NOMO-1 (cell line): ENCODE measurements at regions not wholly inside any gene's neighbourhood (a gene's known extent, or its start where the extent isn't known, plus 50 kb on each side); places are given as distances from the start of the nearest gene placed in this dataset.

Experiments used
- DNase-seq, 2 experiments: peaks; one replicate each; lab custom pipeline; 2025; ENCODE audit not compliant: unreplicated experiment in 2 of 2; lab: John Stamatoyannopoulos, UW

DNA sequence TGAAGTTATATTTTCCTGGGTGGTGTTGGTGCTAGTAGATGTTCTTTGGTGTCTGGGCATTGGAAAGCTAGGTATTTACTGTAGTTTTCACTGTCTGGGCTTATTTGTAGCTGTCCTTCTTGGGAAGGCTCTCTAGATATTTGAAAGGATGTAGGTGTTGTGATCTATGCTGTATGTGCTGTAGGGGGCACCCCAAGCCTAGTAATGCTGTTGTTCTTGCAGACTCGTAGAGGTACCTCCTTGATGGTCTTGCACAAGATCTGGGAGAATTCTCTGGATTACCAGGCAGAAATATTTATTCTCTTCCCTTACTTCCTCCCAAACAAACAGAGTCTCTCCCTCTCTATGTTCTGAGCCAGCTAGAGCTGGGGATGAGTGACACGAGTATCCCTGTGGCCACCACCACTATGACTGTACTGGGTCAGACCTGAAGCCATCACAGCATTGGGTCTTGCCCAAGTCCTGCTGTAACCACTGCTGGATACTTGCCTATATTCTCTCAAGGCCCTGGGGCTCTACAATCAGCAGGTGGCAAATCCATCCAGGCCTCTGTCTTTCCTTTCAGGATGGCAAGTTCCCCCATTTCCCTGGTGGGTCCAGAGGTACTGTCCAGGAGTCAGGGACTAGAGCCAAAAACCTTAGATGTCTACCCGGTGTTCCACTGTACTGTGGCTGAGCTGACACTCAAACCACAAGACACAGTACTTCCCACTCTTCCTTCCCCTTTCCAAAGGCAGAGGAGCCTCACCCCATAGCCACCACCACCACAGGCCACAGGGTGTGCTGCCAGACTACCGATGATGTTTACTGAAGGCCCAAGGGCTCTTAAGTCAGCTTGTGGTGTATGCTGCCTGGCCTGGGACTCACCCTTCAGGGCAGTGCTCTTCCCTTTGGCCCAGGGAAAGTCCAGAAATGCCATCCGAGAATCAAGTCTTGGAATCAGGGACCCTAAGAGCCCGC lies 195.2 kb upstream of the DPPA4 start:
- peak; percentile 3 to 29 for DNase-seq

DNA sequence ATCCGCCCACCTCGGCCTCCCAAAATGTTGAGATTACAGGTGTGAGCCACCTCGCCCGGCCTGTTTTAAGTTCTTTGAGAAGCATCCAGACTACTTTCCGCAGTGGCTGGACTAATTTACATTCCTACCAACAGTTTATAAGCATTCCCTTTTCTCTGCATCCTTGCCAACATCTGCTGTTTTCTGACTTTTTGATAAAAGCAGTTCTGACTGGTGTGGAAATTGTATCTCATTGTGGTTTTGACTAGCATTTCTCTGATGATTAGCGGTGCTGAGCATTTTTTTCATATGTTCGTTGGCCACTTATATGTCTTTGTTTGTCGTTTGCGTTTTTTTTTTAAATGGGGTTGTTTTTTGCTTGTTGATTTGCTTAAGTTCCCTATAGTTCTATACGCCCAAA lies 208.4 kb upstream of the DPPA4 start:
- DNase-seq, result no peak

DNA sequence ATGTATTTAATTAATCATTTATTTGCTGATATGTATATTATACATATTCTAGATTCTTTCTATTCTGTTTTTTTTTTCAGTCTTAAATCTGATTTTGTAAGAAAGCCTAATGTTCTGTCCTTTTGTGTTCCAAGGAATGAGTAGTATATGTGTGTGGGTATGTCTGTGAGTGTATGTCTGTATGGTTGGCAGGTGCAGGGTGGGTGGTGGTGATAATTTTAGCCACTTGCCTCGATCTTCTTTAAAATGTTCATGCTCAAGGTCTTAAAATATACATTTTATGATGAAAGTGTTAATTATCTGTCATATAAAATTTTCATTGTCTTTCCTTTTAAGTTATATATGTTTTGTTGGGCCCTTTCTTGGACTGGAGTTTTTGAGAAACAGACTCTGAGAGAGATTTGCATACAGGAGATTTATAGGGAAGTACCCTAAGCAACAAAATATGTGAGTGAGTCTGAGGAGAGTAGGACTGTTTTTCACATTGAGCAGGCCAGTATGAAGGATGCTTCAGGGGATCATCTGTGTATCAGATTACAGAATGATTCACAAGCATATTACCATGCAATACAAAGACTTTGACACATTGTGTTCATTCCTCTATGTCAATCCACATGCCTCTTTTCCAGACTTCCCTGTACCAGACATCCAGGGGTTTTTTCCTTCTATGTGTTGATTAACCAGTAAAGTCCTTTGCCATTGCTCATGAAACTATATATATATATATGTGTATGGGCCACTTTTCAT lies 211.0 kb upstream of the DPPA4 start:
- DNase-seq, result no peak

DNA sequence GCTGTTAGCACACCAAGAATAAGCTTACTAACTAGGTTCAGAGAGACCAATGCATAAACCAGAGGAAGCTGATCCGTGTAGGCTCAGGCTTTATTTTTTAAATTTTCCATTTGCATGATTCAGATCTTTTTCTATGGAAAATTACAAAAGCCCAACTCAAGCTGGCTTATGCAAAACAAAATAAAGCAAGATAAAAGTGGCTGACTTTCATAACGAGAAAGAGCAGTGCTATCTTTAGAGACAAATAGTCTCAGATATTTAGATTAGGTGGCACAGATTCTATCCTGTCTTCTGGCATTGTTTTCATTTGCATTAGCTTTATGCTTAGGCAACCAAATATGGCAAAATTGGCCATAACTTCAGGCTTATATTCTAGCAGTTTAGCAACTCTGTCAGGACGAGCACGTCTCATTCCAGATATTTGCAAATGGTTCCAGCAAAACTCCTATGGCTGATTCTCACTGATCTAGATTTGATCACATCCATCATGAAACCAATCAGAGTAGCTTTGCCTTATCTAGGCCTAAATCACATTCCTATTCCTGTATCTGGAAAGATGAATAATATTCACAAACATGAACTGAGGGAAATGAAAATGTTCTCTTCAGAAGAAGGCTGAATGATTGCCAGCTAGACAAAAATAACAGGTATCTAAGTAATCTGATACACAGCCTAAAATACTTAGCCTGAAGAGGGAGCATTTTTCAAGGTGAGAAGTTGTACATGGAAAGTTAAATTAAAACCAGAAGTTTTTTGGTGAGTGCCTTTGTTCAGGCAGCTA lies 216.4 kb upstream of the DPPA4 start:
- no peak for DNase-seq

DNA sequence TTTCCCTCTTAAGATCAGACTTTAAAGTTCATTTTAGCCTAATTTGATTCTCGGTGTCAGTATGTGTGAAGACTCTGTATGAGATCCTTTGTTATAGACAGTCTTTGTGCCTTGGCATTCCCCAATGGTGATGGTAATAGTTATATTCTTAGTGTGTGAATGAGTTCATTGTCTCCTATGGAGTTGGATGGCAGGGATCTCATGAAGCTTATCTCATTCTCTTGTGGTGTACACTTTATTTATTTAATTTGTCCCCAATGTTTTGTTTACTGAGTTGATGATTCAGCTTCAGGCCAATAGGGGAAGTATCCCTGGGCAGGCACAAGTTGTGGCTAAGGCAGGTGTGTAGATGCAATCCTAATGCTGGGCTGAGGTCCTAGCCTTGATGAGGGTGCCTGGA lies 222.0 kb upstream of the DPPA4 start:
- DNase-seq, result no peak

DNA sequence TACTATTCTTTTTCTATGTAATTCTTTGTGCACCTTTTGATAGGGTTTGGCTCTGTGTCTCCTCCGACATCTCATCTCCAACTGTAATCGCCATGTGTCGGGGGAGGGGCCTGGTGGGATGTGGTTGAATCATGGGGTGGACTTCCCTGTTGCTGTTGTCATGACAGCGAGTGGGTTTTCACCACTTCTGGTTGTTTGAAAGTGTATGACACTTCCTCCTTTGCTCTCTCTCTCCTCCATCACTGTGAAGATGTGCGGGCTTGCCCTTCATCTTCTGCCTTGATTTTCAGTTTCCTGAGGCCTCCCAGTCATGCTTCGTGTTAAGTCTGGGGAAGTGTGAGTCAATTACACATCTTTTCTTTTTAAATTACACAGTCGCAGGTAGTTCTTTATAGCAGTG lies 225.8 kb upstream of the DPPA4 start:
- no peak for DNase-seq

DNA sequence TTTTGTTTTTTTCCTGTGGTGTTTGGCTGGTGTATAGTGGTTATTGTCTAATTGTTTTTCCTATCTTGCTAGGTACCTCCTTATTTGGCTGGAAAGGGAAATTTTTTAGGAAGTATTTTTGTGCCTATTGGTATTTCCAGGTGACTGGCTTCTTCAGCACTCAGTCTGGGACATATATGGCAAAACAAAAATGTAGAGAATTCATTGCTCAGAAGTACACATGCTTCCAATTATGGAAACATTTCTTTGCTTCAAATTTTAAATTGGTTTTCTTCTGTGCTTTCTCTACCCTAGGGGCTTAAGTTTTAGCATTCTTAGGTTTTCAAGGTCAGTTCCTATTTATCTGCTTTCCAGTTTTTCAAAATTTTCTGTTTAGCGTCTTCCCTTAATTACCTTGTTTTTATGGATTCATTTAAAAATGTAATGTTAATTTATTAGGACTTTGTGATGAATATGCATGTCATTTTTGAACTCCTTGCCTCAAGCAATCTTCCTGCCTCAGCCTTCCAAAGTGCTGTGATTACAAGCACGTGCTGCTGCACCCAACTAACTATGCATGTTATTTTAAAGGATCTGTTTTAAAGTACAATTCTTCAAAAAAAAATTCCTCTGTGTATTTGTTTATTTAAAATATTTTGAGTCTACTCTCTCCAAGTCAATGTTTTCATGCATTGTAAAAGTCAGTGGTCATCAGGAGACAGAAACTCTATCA lies 231.9 kb upstream of the DPPA4 start:
- DNase-seq, result no peak

DNA sequence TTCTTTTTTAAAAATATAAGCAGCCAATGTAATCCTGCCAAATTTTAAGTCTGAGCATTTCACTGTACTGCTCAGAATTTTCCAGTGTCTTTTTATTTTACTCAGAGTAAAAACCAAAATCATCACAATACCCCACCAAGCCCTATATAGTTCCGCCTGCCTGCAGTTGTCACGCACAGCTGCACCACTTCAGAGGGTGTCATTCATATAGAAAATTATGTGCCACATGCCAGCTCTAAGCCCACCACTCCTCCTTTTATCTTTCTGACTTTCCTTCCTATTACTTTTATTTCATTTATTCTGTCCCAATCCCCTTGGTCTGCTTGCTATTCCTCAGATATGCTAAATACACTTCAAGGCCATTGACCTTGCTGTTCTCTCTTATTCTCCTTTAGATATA lies 233.1 kb upstream of the DPPA4 start:
- no peak for DNase-seq

DNA sequence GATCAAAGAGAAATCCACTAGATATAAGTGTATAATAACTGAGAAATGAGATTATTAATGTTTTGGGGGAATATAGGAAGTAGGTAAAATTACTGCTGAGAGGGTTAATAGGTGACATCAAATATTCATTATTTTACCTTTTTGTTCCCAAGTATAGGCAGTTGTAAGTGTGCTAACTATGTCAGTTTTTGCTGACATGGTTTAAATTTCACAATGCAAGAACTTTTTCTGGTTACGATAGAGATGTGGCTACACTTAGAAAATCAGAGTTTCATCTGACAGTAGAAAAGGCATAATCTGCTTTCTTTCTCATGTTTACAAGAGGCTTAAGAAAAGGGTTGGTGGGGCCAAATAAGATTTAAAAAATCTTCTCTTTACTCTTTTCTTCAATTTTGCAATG lies 235.0 kb upstream of the DPPA4 start:
- no peak for DNase-seq

DNA sequence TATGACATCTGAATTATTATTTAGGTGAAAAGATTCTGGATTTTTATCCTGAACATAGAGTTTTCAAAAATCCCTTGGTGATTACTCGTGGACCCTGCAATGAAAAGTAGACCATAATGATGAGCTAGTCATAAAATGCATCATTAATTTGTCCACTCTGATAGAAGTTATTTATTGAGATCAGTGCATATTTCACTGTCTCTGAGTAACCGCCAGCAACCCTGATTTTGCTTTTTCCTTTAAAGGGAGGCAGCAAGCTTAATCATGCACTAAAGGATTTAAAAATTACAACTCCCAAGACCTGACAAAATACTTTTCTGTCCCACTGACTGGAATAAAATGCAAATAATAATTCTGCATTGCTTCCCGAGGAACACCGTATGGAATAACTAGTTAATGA lies 259.6 kb upstream of the DPPA4 start:
- no peak for DNase-seq

DNA sequence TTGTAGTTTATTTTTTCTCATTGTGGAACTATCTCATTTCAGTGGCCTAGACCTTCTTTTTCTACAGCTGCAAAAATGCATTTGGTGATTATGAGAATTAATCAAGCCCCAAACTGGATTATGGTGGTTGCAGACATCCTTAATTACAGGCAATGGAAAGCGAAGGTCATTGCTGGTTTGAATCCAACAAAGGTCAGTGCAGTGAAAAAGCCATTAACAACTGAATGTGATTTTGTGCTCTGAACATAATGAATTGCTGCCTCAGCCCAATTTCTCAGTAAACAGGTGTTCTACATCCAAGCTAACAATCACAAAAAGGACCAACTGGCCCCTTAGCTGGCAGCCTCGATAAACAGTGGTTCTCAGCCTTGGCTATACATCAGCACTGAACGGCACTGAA lies 260.1 kb upstream of the DPPA4 start:
- no peak for DNase-seq

DNA sequence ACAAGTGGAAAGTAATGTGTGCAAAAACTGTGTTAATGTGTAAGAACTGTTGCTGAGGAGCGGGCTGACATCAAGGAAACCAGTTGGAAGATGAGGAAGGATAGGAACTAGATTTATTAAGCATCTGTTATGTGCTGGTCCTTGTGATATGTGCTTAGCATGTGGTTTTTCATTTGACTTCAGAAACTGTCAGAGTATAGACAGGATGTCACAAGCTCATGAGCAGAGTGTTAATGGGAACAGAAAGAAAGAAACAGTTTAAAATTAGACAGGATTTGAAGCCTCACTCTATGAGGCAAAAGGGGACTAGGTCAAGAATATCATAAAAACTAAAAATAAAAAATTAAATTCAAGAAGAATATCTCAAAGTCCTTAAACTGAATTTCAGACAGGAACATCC lies 270.6 kb upstream of the DPPA4 start:
- no peak for DNase-seq

DNA sequence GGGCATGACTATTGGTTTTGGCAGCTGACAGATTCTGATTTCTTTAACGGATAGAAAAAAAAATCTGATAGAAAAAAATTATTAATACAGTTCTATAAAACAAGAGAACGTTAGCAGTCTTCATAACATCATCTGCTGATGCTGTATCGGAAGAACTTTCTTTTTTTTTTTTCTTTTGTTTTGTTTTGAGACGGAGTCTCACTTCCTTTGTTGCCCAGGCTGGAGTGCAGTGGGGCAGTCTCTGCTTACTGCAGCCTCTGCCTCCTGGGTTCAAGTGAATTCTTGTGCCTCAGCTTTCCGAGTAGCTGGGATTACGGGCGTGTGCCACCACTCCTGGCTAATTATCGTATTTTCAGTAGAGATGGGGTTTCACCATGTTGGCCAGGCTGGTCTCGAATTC lies 271.2 kb upstream of the DPPA4 start:
- DNase-seq, result no peak

DNA sequence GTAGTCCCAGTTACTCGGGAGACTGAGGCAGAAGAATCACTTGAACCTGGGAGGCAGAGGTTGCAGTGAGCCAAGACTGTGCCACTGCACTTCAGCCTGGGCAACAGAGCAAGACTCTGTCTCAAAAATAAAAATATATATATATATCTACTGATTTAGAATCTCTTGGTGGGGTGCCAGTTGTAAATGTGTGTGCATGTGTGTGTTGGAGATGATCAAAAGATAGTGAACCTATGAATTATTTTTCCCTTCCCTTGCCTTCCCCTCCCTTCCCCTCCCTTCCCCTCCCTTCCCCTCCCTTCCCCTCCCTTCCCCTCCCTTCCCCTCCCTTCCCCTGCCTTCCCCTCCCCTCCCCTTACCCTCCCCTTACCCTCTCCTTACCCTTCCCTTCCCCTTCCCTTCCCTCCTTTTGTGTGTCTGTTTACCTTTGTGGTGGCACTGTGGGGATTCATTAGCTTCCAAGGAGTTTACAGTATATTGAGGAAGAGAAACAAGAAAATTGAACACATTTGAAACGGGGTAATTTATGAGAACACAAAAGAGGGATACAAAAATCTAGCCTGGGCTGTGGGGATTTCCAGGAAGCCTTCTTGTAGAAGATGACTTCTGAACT lies 281.5 kb upstream of the DPPA4 start:
- no peak for DNase-seq

DNA sequence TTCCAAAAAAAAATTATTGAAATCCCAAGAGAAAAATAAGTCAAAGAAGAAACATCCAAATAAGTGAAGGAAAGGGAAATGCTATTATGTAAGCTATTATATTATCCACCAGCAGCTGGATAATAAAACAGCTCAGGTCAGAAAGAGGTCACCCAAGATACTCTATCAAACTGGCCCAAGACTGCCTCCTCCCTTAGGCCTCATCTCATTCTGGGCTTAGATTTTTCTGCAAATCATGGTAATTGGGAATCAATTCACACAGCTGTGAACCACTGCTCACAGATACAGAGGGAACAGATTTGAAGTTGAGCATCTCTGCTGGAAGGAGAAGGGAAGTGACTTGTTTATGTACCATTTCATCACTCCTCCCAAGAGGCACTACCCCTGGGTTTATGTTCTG lies 294.6 kb upstream of the DPPA4 start:
- DNase-seq, result no peak

DNA sequence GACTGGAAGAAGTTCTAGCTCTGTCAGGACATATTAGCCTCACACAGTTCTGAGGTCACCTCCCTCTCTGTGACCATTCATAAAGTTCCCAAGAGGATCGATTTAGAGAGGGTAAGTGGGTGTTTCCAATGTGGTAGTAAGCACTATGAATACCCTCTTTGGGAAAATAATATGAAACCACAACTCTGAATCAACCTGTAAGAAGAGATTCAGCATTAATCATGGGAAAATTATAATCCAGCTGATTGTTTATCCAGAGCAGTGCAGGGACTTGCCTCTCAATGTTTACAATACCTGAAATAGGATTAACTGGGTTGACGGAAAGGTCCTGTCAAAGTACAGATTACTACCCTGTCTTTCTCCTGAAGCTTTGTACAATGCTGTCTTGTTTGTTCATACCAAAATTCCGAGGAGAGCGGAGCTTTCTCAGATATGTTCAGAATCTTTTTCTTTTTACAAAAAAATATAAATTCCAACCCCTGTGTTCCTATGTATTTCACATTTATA lies 302.9 kb upstream of the DPPA4 start:
- DNase-seq, result no peak

DNA sequence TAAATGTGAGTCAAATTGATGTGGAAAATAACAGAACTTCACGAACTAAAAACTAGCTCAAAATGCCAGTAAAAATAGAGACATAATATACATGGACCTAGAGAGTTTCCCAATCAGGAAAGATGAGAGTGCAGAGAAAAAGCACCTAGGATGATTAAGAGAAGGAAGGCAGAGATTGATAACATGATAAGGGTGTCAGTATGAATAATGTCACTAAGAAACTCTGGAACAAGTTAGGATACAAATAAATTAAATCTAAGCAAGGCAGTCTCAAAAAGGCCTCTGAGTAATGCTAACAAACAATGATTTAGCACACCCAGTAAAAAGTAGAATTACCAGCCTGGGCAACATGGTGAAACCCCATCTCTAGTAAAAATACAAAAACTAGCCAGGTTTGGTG lies 304.7 kb upstream of the DPPA4 start:
- DNase-seq, result no peak

DNA sequence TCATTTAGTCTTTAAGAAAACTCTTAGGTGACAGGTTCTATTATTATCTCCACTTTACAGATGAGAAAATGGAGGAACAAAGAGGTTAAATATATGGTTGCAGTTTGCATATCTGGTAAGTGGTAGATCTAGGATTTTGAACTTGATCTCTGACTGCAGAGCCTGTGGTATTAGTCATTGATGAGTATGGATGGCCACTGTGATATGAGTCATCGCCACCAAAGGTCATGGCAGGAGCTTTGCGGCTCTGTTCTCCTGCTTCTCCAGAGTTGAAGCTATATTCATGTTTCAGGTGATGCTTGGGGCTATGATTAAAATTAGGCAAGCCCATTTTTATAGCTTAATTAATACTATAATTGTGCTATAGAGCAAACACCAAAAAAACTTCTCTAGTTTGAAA lies 306.2 kb upstream of the DPPA4 start:
- no peak for DNase-seq

DNA sequence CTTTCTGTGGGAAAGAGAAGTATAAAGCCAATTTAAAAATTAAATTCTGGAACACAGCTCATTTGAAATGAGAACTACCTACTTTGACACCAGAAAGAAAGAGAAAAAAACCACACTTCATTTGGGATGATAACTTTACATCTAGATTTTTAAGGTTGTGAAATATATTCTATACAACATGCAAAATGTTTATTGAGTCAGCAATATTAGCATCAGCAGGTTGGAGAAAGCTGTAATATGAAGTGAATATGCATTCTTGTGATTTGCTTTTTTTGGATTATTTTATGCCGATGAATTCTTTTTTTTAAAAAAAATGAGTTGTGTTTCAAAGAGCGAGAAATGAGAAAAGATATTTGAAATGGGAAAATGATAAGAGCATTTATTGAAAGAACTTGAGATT lies 307.0 kb upstream of the DPPA4 start:
- DNase-seq, result no peak

DNA sequence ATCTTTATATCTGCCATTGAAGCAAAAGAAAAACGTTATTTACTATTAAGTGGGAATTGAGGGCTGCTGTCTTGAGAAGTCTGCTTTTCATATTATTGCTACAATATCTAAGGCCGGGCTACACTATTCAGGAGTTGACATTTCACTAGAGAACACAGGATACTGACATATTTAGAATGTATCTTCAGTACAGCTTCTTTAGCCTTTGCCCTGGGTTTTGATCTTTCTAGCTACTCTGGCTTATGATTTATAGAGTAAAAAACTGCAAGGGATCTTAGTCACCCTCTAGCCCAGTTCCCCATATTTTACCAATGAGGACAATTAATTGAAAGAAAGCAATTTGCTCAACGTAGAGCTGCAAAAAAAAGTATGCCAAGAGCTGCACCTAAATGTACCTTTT lies 307.4 kb upstream of the DPPA4 start:
- DNase-seq, result no peak
